ENCODE measurements at regions not wholly inside any gene's neighbourhood (a gene's known extent, or its start where the extent isn't known, plus 50 kb on each side); places are given as distances from the start of the nearest gene placed in this dataset.

- no peak for TF ChIP-seq CTCF (IDR thresholded peaks at IDR 0.05)
- TF ChIP-seq POLR2A (IDR thresholded peaks at IDR 0.05), result no peak
These were observed 127.8 kb upstream of the CDK6 start for GRCh38 chr7:92964141-92964540.
